Panc1 (cell line): ENCODE measurements at regions not wholly inside any gene's neighbourhood (a gene's known extent, or its start where the extent isn't known, plus 50 kb on each side); places are given as distances from the start of the nearest gene placed in this dataset.

Source experiments
- CTCF ChIP-seq: fragments of 450-650 bp; IDR thresholded peaks from 2 replicates; pipeline ENCODE4 v1.5.1; 2017; ENCODE audit warnings: mild to moderate bottlenecking
- POLR2AphosphoS5 ChIP-seq: IDR thresholded peaks from 2 replicates; pipeline ENCODE4 v1.6.1; 2012; ENCODE audit warnings: mild to moderate bottlenecking, low read depth, low read length, moderate library complexity
- TCF7L2 ChIP-seq: IDR thresholded peaks from 2 replicates; pipeline ENCODE4 v1.6.1; 2011; ENCODE audit warnings: mild to moderate bottlenecking, low read depth, low read length, inconsistent platforms

GRCh38 chr4:114312338-114312737, 286.3 kb upstream of the UGT8 start:
- TF ChIP-seq CTCF, result no peak
- TF ChIP-seq POLR2AphosphoS5, result no peak
- no peak for TF ChIP-seq TCF7L2
